ENCODE measurements at regions not wholly inside any gene's neighbourhood (a gene's known extent, or its start where the extent isn't known, plus 50 kb on each side); places are given as distances from the start of the nearest gene placed in this dataset.

GRCh38 chr4:97468272-97468671, 675.0 kb downstream of the STPG2 start:
- TF ChIP-seq RXRA (IDR thresholded peaks at IDR 0.05): no peak
- TF ChIP-seq GABPA (IDR thresholded peaks at IDR 0.05 in 1 of 2, conservative IDR thresholded peaks at IDR 0.05 in 1 of 2): no peak
- no peak for TF ChIP-seq TAF1 (conservative IDR thresholded peaks at IDR 0.05)
- TF ChIP-seq EGR1 (IDR thresholded peaks at IDR 0.05; ENCODE audit: low read depth in 2 of 2): no peak
- TF ChIP-seq HNF4G (IDR thresholded peaks at IDR 0.05): no peak
- no peak for TF ChIP-seq FOXA1 (IDR thresholded peaks at IDR 0.05)
- no peak for TF ChIP-seq YY1 (IDR thresholded peaks at IDR 0.05)
- no peak for TF ChIP-seq RAD21 (IDR thresholded peaks at IDR 0.05)
- TF ChIP-seq ZBTB33 (IDR thresholded peaks at IDR 0.05): no peak
- no peak overlapping the region for H3K4me3 ChIP-seq (ENCODE audit: low read depth in 1 of 3, low read length in 3 of 3)
- no peaks in the 10 kb centered on the region for H3K4me1 ChIP-seq (ENCODE audit: control insufficient read depth in 4 of 4, insufficient read depth in 4 of 4, low read length in 3 of 4)
- H3K9me3 ChIP-seq (ENCODE audit: control insufficient read depth in 4 of 4, low read length in 3 of 4): no peaks in the 10 kb centered on the region
- 92% methylated on average over 5 of the region's 5 CpGs for WGBS
- H3K27ac ChIP-seq (ENCODE audit: low read depth in 1 of 2, low read length in 2 of 2): no peak overlapping the region
- DNase-seq (ENCODE audit: low spot score): no peak
- H3K27me3 ChIP-seq (ENCODE audit: control insufficient read depth in 4 of 4, insufficient read depth in 4 of 4, low read length in 3 of 4): no peaks in the 10 kb centered on the region
- no peak overlapping the region for H3K9ac ChIP-seq (ENCODE audit: low read depth in 1 of 2, low read length in 2 of 2)
- H3K36me3 ChIP-seq (ENCODE audit: control insufficient read depth in 4 of 4, insufficient read depth in 3 of 4, low read depth in 1 of 4, low read length in 3 of 4): no peaks in the 10 kb centered on the region

GRCh38 chr4:97475621-97476020, 667.7 kb downstream of the STPG2 start:
- Histone ChIP-seq H3K4me3 (ENCODE audit: low read depth in 1 of 3, low read length in 3 of 3) (no peak overlapping the region), H3K36me3 (ENCODE audit: control insufficient read depth in 4 of 4, insufficient read depth in 3 of 4, low read depth in 1 of 4, low read length in 3 of 4) (no peaks in the 10 kb centered on the region), H3K9me3 (ENCODE audit: control insufficient read depth in 4 of 4, low read length in 3 of 4) (no peaks in the 10 kb centered on the region), H3K27ac (ENCODE audit: low read depth in 1 of 2, low read length in 2 of 2) (no peak overlapping the region), H3K27me3 (ENCODE audit: control insufficient read depth in 4 of 4, insufficient read depth in 4 of 4, low read length in 3 of 4) (no peaks in the 10 kb centered on the region), H3K9ac (ENCODE audit: low read depth in 1 of 2, low read length in 2 of 2) (no peak overlapping the region), H3K4me1 (ENCODE audit: control insufficient read depth in 4 of 4, insufficient read depth in 4 of 4, low read length in 3 of 4) (peaks cover 0 to 11% (median 8%) of the 10 kb centered on the region in 4 donors)
- TF ChIP-seq YY1 (IDR thresholded peaks at IDR 0.05) (no peak), HNF4A (conservative IDR thresholded peaks at IDR 0.05) (peak; percentile 22 to 46), HNF4G (IDR thresholded peaks at IDR 0.05) (no peak), RAD21 (IDR thresholded peaks at IDR 0.05) (no peak)
- WGBS: 36% methylated on average over 3 of the region's 3 CpGs
- DNase-seq (ENCODE audit: low spot score): no peak

- DNase-seq (ENCODE audit: low spot score): no peak
- H3K4me1 ChIP-seq (ENCODE audit: control insufficient read depth in 4 of 4, insufficient read depth in 4 of 4, low read length in 3 of 4): peaks cover 0 to 11% (median 8%) of the 10 kb centered on the region in 4 donors
- WGBS: 49% methylated on average over 3 of the region's 3 CpGs
- no peak overlapping the region for H3K9ac ChIP-seq (ENCODE audit: low read depth in 1 of 2, low read length in 2 of 2)
- peak; percentile 79 for TF ChIP-seq FOXA2 (IDR thresholded peaks at IDR 0.05)
- peak; percentile 19 for TF ChIP-seq YY1 (IDR thresholded peaks at IDR 0.05)
- peak in 1 of 2 donors; percentile 14 for TF ChIP-seq RXRA (IDR thresholded peaks at IDR 0.05)
- no peak for TF ChIP-seq NR2F2 (IDR thresholded peaks at IDR 0.05)
- peak in 1 of 2 donors; percentile 8 for TF ChIP-seq JUND (IDR thresholded peaks at IDR 0.05)
- peak; percentile 77 for TF ChIP-seq FOXA1 (IDR thresholded peaks at IDR 0.05)
- no peaks in the 10 kb centered on the region for H3K27me3 ChIP-seq (ENCODE audit: control insufficient read depth in 4 of 4, insufficient read depth in 4 of 4, low read length in 3 of 4)
- H3K9me3 ChIP-seq (ENCODE audit: control insufficient read depth in 4 of 4, low read length in 3 of 4): no peaks in the 10 kb centered on the region
- peak overlapping the region in 1 of 3 donors; percentile 19 for H3K4me3 ChIP-seq (ENCODE audit: low read depth in 1 of 3, low read length in 3 of 3)
- no peaks in the 10 kb centered on the region for H3K36me3 ChIP-seq (ENCODE audit: control insufficient read depth in 4 of 4, insufficient read depth in 3 of 4, low read depth in 1 of 4, low read length in 3 of 4)
- H3K27ac ChIP-seq (ENCODE audit: low read depth in 1 of 2, low read length in 2 of 2): no peak overlapping the region
Measured at GRCh38 chr4:97477974-97478373, 665.3 kb downstream of the STPG2 start.

- Histone ChIP-seq H3K4me3 (ENCODE audit: low read depth in 1 of 3, low read length in 3 of 3) (no peak overlapping the region), H3K27ac (ENCODE audit: low read depth in 1 of 2, low read length in 2 of 2) (no peak overlapping the region), H3K36me3 (ENCODE audit: control insufficient read depth in 4 of 4, insufficient read depth in 3 of 4, low read depth in 1 of 4, low read length in 3 of 4) (no peaks in the 10 kb centered on the region), H3K9me3 (ENCODE audit: control insufficient read depth in 4 of 4, low read length in 3 of 4) (no peaks in the 10 kb centered on the region), H3K9ac (ENCODE audit: low read depth in 1 of 2, low read length in 2 of 2) (no peak overlapping the region), H3K27me3 (ENCODE audit: control insufficient read depth in 4 of 4, insufficient read depth in 4 of 4, low read length in 3 of 4) (no peaks in the 10 kb centered on the region), H3K4me1 (ENCODE audit: control insufficient read depth in 4 of 4, insufficient read depth in 4 of 4, low read length in 3 of 4) (peaks cover 0 to 11% (median 8%) of the 10 kb centered on the region in 4 donors)
- 53% methylated on average over 1 of the region's 1 CpG for WGBS
- DNase-seq (ENCODE audit: low spot score): no peak
- TF ChIP-seq MAX (IDR thresholded peaks at IDR 0.05): no peak
- TF ChIP-seq TAF1 (conservative IDR thresholded peaks at IDR 0.05): no peak
- no peak for TF ChIP-seq EGR1 (IDR thresholded peaks at IDR 0.05; ENCODE audit: low read depth in 2 of 2)
- no peak for TF ChIP-seq NR2F2 (IDR thresholded peaks at IDR 0.05)
- TF ChIP-seq YY1 (IDR thresholded peaks at IDR 0.05): no peak
- TF ChIP-seq CTCF (IDR thresholded peaks at IDR 0.05; ENCODE audit: low read depth, low read length, missing input control): no peak
- TF ChIP-seq SP1 (IDR thresholded peaks at IDR 0.05): no peak
- TF ChIP-seq HNF4G (IDR thresholded peaks at IDR 0.05): no peak
Measured at GRCh38 chr4:97479388-97479787, 663.9 kb downstream of the STPG2 start.

All from liver (tissue), 8 donors.